GM21619 (cell line): ENCODE measurements at regions not wholly inside any gene's neighbourhood (a gene's known extent, or its start where the extent isn't known, plus 50 kb on each side); places are given as distances from the start of the nearest gene placed in this dataset.
"Not testable (repeated sequence)": the region's sequence is repeated elsewhere in the genome, so short reads cannot be mapped to it uniquely, and the experiment has no call there.

ENCODE experiments used
- ATAC-seq: cut with Tn5 transposase; IDR thresholded peaks from one replicate; pipeline ENCODE4 v1.9.1; 2021; ENCODE audit not compliant: unreplicated experiment

- ATAC-seq = no peak
Observed at GRCh38 chr6:27095914-27096313, 151.6 kb upstream of the PRSS16 start.

- no peak for ATAC-seq
Observed at GRCh38 chr6:27096834-27097511, 150.5 kb upstream of the PRSS16 start.

- no peak for ATAC-seq
Observed at GRCh38 chr6:27098956-27099355, 148.5 kb upstream of the PRSS16 start.

- ATAC-seq = no peak
Observed at GRCh38 chr6:27100921-27101320, 146.6 kb upstream of the PRSS16 start.

- no peak for ATAC-seq
Observed at GRCh38 chr6:27101824-27102223, 145.7 kb upstream of the PRSS16 start.

GRCh38 chr6:27106382-27106781 lies 141.1 kb upstream of the PRSS16 start:
- ATAC-seq = no peak

GRCh38 chr6:27111743-27112142 lies 135.8 kb upstream of the PRSS16 start:
- no peak for ATAC-seq

GRCh38 chr6:27112974-27113373 lies 134.5 kb upstream of the PRSS16 start:
- ATAC-seq = no peak

GRCh38 chr6:27119329-27119728 lies 128.2 kb upstream of the PRSS16 start:
- no peak for ATAC-seq

GRCh38 chr6:27119761-27120160 lies 127.7 kb upstream of the PRSS16 start:
- no peak for ATAC-seq

GRCh38 chr6:27121640-27122039 lies 125.9 kb upstream of the PRSS16 start:
- ATAC-seq = no peak

- ATAC-seq = no peak
Observed at GRCh38 chr6:27124252-27124657, 123.2 kb upstream of the PRSS16 start.

GRCh38 chr6:27126046-27126814 lies 121.3 kb upstream of the PRSS16 start:
- no peak for ATAC-seq

- peak; percentile 56 for ATAC-seq
Observed at GRCh38 chr6:27126815-27127537, 120.5 kb upstream of the PRSS16 start.

GRCh38 chr6:27127874-27128273 lies 119.6 kb upstream of the PRSS16 start:
- not testable (repeated sequence) for ATAC-seq

GRCh38 chr6:27128311-27129094 lies 119.0 kb upstream of the PRSS16 start:
- no peak for ATAC-seq

GRCh38 chr6:27129095-27129815 lies 118.2 kb upstream of the PRSS16 start:
- ATAC-seq = no peak

GRCh38 chr6:27129917-27130316 lies 117.6 kb upstream of the PRSS16 start:
- no peak for ATAC-seq

- ATAC-seq = no peak
Observed at GRCh38 chr6:27130668-27131428, 116.7 kb upstream of the PRSS16 start.

GRCh38 chr6:27132282-27132531 lies 115.3 kb upstream of the PRSS16 start:
- peak; percentile 3 for ATAC-seq
